GM23338 (cell line): ENCODE measurements at regions not wholly inside any gene's neighbourhood (a gene's known extent, or its start where the extent isn't known, plus 50 kb on each side); places are given as distances from the start of the nearest gene placed in this dataset.

Experiments used
- ATAC-seq: fragments of 200-7000 bp; cut with Tn5 transposase; 3 replicates; pipeline ENCODE4 v1.9.1; 2020
- DNase-seq: peaks from one replicate; pipeline ENCODE4 v3.0.0-alpha.2; 2015; ENCODE audit warnings: low spot score
- H2AFZ ChIP-seq: fragments of 200-600 bp; sonication (generic); 2 replicates; pipeline ENCODE4 v1.8.0; 2016; ENCODE audit warnings: antibody characterized with exemption, mild to moderate bottlenecking, moderate library complexity
- H3F3A ChIP-seq: fragments of 200-600 bp; sonication (generic); replicated peaks from 2 replicates; pipeline ENCODE4 v1.8.0; 2017; ENCODE audit warnings: antibody characterized with exemption, mixed run types, low read depth
- H3K27ac ChIP-seq: fragments of 200-600 bp; sonication (generic); 2 replicates; pipeline ENCODE4 v1.6.1; 2016; ENCODE audit warnings: low read depth
- H3K27me3 ChIP-seq: fragments of 200-600 bp; sonication (generic); 2 replicates; pipeline ENCODE4 v1.8.0; 2016; ENCODE audit warnings: mild to moderate bottlenecking, mixed run types, moderate library complexity; ENCODE audit not compliant: insufficient read depth
- H3K36me3 ChIP-seq: fragments of 200-600 bp; sonication (generic); 2 replicates; pipeline ENCODE4 v1.8.0; 2016; ENCODE audit warnings: mild to moderate bottlenecking; ENCODE audit not compliant: insufficient read depth
- H3K4me1 ChIP-seq: fragments of 200-600 bp; sonication (generic); 2 replicates; pipeline ENCODE4 v1.8.0; 2016; ENCODE audit warnings: mild to moderate bottlenecking, moderate library complexity; ENCODE audit not compliant: insufficient read depth
- H3K4me2 ChIP-seq: fragments of 200-600 bp; sonication (generic); 2 replicates; pipeline ENCODE4 v1.7.1; 2017; ENCODE audit warnings: mixed run types
- H3K4me3 ChIP-seq: fragments of 200-600 bp; sonication (generic); 2 replicates; pipeline ENCODE4 v1.6.1; 2016; ENCODE audit warnings: mixed run types
- H3K79me2 ChIP-seq: fragments of 200-600 bp; sonication (generic); replicated peaks from 2 replicates; pipeline ENCODE4 v1.8.0; 2017; ENCODE audit warnings: mild to moderate bottlenecking; ENCODE audit not compliant: insufficient read depth
- H3K9me2 ChIP-seq: fragments of 200-600 bp; sonication (generic); 2 replicates; pipeline ENCODE4 v1.8.0; 2017; ENCODE audit not compliant: insufficient read depth
- H4K20me1 ChIP-seq: fragments of 200-600 bp; sonication (generic); replicated peaks from 2 replicates; pipeline ENCODE4 v1.8.0; 2017; ENCODE audit warnings: mild to moderate bottlenecking; ENCODE audit not compliant: insufficient read depth
- H3K27ac Mint-ChIP-seq: 2 replicates; pipeline ENCODE4 v1.8.0; 2020; ENCODE audit warnings: inconsistent platforms, mild to moderate bottlenecking, moderate library complexity, mixed read lengths
- H3K27me3 Mint-ChIP-seq: 3 replicates; pipeline ENCODE4 v1.8.0; 2022; ENCODE audit warnings: low read depth, mild to moderate bottlenecking, moderate library complexity, mixed read lengths, inconsistent platforms; ENCODE audit not compliant: insufficient read depth, poor library complexity
- H3K36me3 Mint-ChIP-seq: 3 replicates; pipeline ENCODE4 v1.8.0; 2021; ENCODE audit warnings: low read depth, mild to moderate bottlenecking, inconsistent platforms, moderate library complexity, mixed read lengths
- H3K4me1 Mint-ChIP-seq: 3 replicates; pipeline ENCODE4 v1.8.0; 2020; ENCODE audit warnings: mild to moderate bottlenecking, inconsistent platforms, mixed read lengths
- H3K4me3 Mint-ChIP-seq: 3 replicates; pipeline ENCODE4 v1.8.0; 2021; ENCODE audit warnings: moderate library complexity, mild to moderate bottlenecking, inconsistent platforms, mixed read lengths
- H3K9me3 Mint-ChIP-seq: 3 replicates; pipeline ENCODE4 v1.8.0; 2020; ENCODE audit warnings: moderate library complexity, mild to moderate bottlenecking, inconsistent platforms, mixed read lengths
- CREB1 ChIP-seq: fragments of 250-450 bp; sonication (Bioruptor Pico); IDR thresholded peaks from 2 replicates; pipeline ENCODE4 v1.5.0; 2020; ENCODE audit warnings: low read depth, mild to moderate bottlenecking, moderate library complexity
- CTCF ChIP-seq, 2 experiments: fragments of 200-600 bp in 1 of 2; sonication (generic) in 1 of 2; conservative IDR thresholded peaks; 2 replicates each; pipeline versions ENCODE4 v1.5.1 to v1.6.1; 2016 to 2017; ENCODE audit warnings: antibody characterized with exemption in 2 of 2, low read depth in 2 of 2, mild to moderate bottlenecking in 2 of 2, moderate library complexity in 1 of 2
- EZH2 ChIP-seq: fragments of 200-600 bp; sonication (generic); IDR thresholded peaks from one replicate; pipeline ENCODE4 v1.8.0; 2017; ENCODE audit warnings: antibody characterized with exemption, mild to moderate bottlenecking, low read depth; ENCODE audit not compliant: unreplicated experiment
- NANOG ChIP-seq: IDR thresholded peaks from 2 replicates; pipeline ENCODE4 v1.6.1; 2016; ENCODE audit warnings: antibody characterized with exemption, borderline replicate concordance
- ZNF331 ChIP-seq: fragments of 250-450 bp; sonication (Bioruptor Pico); IDR thresholded peaks from 2 replicates; pipeline ENCODE4 v1.5.0; 2020; ENCODE audit warnings: low read depth, mild to moderate bottlenecking, moderate library complexity
- ZNF462 ChIP-seq: fragments of 250-450 bp; sonication (Bioruptor Pico); IDR thresholded peaks from 2 replicates; pipeline ENCODE4 v1.5.0; 2020; ENCODE audit warnings: mild to moderate bottlenecking, moderate library complexity

- no peak for TF ChIP-seq ZNF462 (CRISPR knock-in tag)
- TF ChIP-seq CREB1 (CRISPR knock-in tag) = no peak
- TF ChIP-seq NANOG = no peak
These were observed 79.7 kb upstream of the FBRSL1 start (continued) for GRCh38 chr12:132410296-132410625.

GRCh38 chr12:132409495-132410295 lies 80.3 kb upstream of the FBRSL1 start:
- no peaks in the 10 kb centered on the region for H3K36me3 ChIP-seq
- H3K79me2 ChIP-seq = no peaks in the 10 kb centered on the region
- Mint-ChIP-seq H3K4me3 (no peak overlapping the region), H3K36me3 (no peaks in the 10 kb centered on the region), H3K27ac (no peak overlapping the region), H3K9me3 (no peaks in the 10 kb centered on the region), H3K27me3 (peaks cover 15% of the 10 kb centered on the region), H3K4me1 (no peaks in the 10 kb centered on the region)
- no peaks in the 10 kb centered on the region for H3K27me3 ChIP-seq
- no peaks in the 10 kb centered on the region for H3K4me1 ChIP-seq
- H3K27ac ChIP-seq = no peak overlapping the region
- ATAC-seq (no peak), DNase-seq (no peak)
- no peak overlapping the region for H3K4me3 ChIP-seq
- H3K9me2 ChIP-seq = no peaks in the 10 kb centered on the region
- H3F3A ChIP-seq = no peaks in the 10 kb centered on the region
- no peak overlapping the region for H2AFZ ChIP-seq
- H4K20me1 ChIP-seq = no peaks in the 10 kb centered on the region
- H3K4me2 ChIP-seq = no peak overlapping the region
- TF ChIP-seq CTCF (conservative IDR thresholded peaks at IDR 0.05; ENCODE audit: low read depth in 2 of 2) (no peak), ZNF331 (CRISPR knock-in tag) (no peak), CREB1 (CRISPR knock-in tag) (no peak), ZNF462 (CRISPR knock-in tag) (no peak), EZH2 (no peak)
